NK-92 (cell line): ENCODE measurements at regions not wholly inside any gene's neighbourhood (a gene's known extent, or its start where the extent isn't known, plus 50 kb on each side); places are given as distances from the start of the nearest gene placed in this dataset.

Experiments
- DNase-seq: peaks from one replicate; lab custom pipeline; 2025; ENCODE audit not compliant: unreplicated experiment; lab: John Stamatoyannopoulos, UW

- no peak for DNase-seq
These were observed 305.4 kb upstream of the HS6ST1 start for GRCh38 chr2:128623776-128624761.

GRCh38 chr2:128624956-128625355 lies 306.3 kb upstream of the HS6ST1 start:
- no peak for DNase-seq

- no peak for DNase-seq
These were observed 306.8 kb upstream of the HS6ST1 start for GRCh38 chr2:128625421-128625820.

- no peak for DNase-seq
These were observed 307.5 kb upstream of the HS6ST1 start for GRCh38 chr2:128625963-128626759.

- no peak for DNase-seq
These were observed 308.3 kb upstream of the HS6ST1 start for GRCh38 chr2:128626760-128627511.

- no peak for DNase-seq
These were observed 309.5 kb upstream of the HS6ST1 start for GRCh38 chr2:128628206-128628605.

- DNase-seq = no peak
These were observed 310.3 kb upstream of the HS6ST1 start for GRCh38 chr2:128628996-128629395.

- no peak for DNase-seq
These were observed 312.5 kb upstream of the HS6ST1 start for GRCh38 chr2:128630974-128631697.

GRCh38 chr2:128631698-128632500 lies 313.2 kb upstream of the HS6ST1 start:
- DNase-seq = no peak

- no peak for DNase-seq
These were observed 313.8 kb upstream of the HS6ST1 start for GRCh38 chr2:128632501-128632800.

- DNase-seq = no peak
These were observed 314.8 kb upstream of the HS6ST1 start for GRCh38 chr2:128633501-128633900.

GRCh38 chr2:128635361-128635900 lies 316.8 kb upstream of the HS6ST1 start:
- no peak for DNase-seq

- DNase-seq = no peak
These were observed 318.1 kb upstream of the HS6ST1 start for GRCh38 chr2:128636802-128637147.

- no peak for DNase-seq
These were observed 318.9 kb upstream of the HS6ST1 start for GRCh38 chr2:128637481-128638155.

GRCh38 chr2:128638341-128639119 lies 319.9 kb upstream of the HS6ST1 start:
- no peak for DNase-seq

- no peak for DNase-seq
These were observed 320.4 kb upstream of the HS6ST1 start for GRCh38 chr2:128639120-128639477.

GRCh38 chr2:128639693-128640092 lies 321.0 kb upstream of the HS6ST1 start:
- DNase-seq = no peak

GRCh38 chr2:128640166-128640844 lies 321.6 kb upstream of the HS6ST1 start:
- no peak for DNase-seq
